Smooth muscle cell (in vitro differentiated cells): ENCODE measurements at regions not wholly inside any gene's neighbourhood (a gene's known extent, or its start where the extent isn't known, plus 50 kb on each side); places are given as distances from the start of the nearest gene placed in this dataset.

Source experiments
- DNase-seq: peaks from one replicate; lab custom pipeline; 2025; ENCODE audit not compliant: unreplicated experiment; lab: John Stamatoyannopoulos, UW
- H2AFZ ChIP-seq: fragments of 200-600 bp; sonication (generic); 2 replicates; pipeline ENCODE4 v1.6.0; 2016; ENCODE audit warnings: antibody characterized with exemption, low read depth, mild to moderate bottlenecking
- H3F3A ChIP-seq: fragments of 200-600 bp; sonication (generic); 2 replicates; pipeline ENCODE4 v1.6.0; 2017; ENCODE audit warnings: antibody characterized with exemption, low read depth
- H3K27ac ChIP-seq: fragments of 200-600 bp; sonication (generic); 2 replicates; pipeline ENCODE4 v1.5.1; 2016; ENCODE audit warnings: low read depth, mild to moderate bottlenecking
- H3K27me3 ChIP-seq: fragments of 200-600 bp; sonication (generic); 2 replicates; pipeline ENCODE4 v1.6.1; 2016; ENCODE audit warnings: low read depth, mild to moderate bottlenecking
- H3K36me3 ChIP-seq: fragments of 200-600 bp; sonication (generic); 2 replicates; pipeline ENCODE4 v1.5.1; 2016; ENCODE audit warnings: low read depth
- H3K4me1 ChIP-seq: fragments of 200-600 bp; sonication (generic); 2 replicates; pipeline ENCODE4 v1.5.1; 2016; ENCODE audit warnings: low read depth
- H3K4me2 ChIP-seq: fragments of 200-600 bp; sonication (generic); 2 replicates; pipeline ENCODE4 v1.6.0; 2016; ENCODE audit warnings: mild to moderate bottlenecking
- H3K4me3 ChIP-seq: fragments of 200-600 bp; sonication (generic); 2 replicates; pipeline ENCODE4 v1.5.1; 2016; ENCODE audit warnings: mild to moderate bottlenecking
- H3K79me2 ChIP-seq: fragments of 200-600 bp; sonication (generic); 2 replicates; pipeline ENCODE4 v1.6.0; 2016; ENCODE audit warnings: low read depth, mild to moderate bottlenecking
- H3K9ac ChIP-seq: fragments of 200-600 bp; sonication (generic); 2 replicates; pipeline ENCODE4 v1.6.0; 2016; ENCODE audit warnings: low read depth
- H3K9me3 ChIP-seq: fragments of 200-600 bp; sonication (generic); replicated peaks from 2 replicates; pipeline ENCODE4 v1.5.1; 2016; ENCODE audit warnings: low read depth
- H4K20me1 ChIP-seq: fragments of 200-600 bp; sonication (generic); 2 replicates; pipeline ENCODE4 v1.6.0; 2016; ENCODE audit warnings: low read depth
- WGBS: methylation state at CpG from one replicate; pipeline ENCODE4 v1.1.7; 2016; ENCODE audit warnings: low lambda C conversion rate; 5-methylcytosine and 5-hydroxymethylcytosine counted together
- TF ChIP-seq, protein P1 (sequence below): fragments of 200-600 bp; sonication (generic); IDR thresholded peaks from 2 replicates; pipeline ENCODE4 v1.5.1; 2017; ENCODE audit warnings: borderline replicate concordance, mild to moderate bottlenecking, antibody characterized with exemption; ENCODE audit not compliant: insufficient read depth, poor library complexity, severe bottlenecking

DNA sequence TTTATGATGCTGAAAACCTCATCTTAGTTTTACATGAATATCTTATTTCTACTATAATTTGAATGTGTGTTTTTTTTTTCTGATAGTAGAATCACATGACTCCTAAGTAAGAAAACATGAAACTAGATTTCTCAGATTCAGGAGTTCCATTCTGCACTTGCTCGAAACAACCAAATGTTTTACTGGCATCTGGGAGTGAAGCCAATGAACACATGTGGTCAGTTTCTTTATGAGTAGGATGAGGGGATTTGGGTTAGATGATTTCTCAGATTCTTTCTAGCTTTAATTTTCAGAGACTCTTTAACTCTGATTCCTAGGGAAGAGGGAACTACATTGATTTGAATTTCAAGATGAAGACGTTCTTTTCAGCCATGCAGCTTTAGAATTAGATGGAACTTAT is 225.0 kb upstream of the NT5C1B start:
- H3K4me3 ChIP-seq = no peak overlapping the region
- no peaks in the 10 kb centered on the region for H3K4me1 ChIP-seq
- no peak for DNase-seq
- 37% methylated on average over 2 of the region's 2 CpGs for WGBS
- H3K9ac ChIP-seq = no peak overlapping the region
- H3K36me3 ChIP-seq = no peaks in the 10 kb centered on the region
- no peak overlapping the region for H2AFZ ChIP-seq
- no peaks in the 10 kb centered on the region for H3F3A ChIP-seq
- H3K9me3 ChIP-seq = no peaks in the 10 kb centered on the region
- H3K27ac ChIP-seq = no peak overlapping the region
- peak overlapping the region; percentile 33 for H3K4me2 ChIP-seq
- H4K20me1 ChIP-seq = no peaks in the 10 kb centered on the region
- no peaks in the 10 kb centered on the region for H3K79me2 ChIP-seq
- TF ChIP-seq, protein P1, sequence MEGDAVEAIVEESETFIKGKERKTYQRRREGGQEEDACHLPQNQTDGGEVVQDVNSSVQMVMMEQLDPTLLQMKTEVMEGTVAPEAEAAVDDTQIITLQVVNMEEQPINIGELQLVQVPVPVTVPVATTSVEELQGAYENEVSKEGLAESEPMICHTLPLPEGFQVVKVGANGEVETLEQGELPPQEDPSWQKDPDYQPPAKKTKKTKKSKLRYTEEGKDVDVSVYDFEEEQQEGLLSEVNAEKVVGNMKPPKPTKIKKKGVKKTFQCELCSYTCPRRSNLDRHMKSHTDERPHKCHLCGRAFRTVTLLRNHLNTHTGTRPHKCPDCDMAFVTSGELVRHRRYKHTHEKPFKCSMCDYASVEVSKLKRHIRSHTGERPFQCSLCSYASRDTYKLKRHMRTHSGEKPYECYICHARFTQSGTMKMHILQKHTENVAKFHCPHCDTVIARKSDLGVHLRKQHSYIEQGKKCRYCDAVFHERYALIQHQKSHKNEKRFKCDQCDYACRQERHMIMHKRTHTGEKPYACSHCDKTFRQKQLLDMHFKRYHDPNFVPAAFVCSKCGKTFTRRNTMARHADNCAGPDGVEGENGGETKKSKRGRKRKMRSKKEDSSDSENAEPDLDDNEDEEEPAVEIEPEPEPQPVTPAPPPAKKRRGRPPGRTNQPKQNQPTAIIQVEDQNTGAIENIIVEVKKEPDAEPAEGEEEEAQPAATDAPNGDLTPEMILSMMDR = no peak
- H3K27me3 ChIP-seq = no peaks in the 10 kb centered on the region

DNA sequence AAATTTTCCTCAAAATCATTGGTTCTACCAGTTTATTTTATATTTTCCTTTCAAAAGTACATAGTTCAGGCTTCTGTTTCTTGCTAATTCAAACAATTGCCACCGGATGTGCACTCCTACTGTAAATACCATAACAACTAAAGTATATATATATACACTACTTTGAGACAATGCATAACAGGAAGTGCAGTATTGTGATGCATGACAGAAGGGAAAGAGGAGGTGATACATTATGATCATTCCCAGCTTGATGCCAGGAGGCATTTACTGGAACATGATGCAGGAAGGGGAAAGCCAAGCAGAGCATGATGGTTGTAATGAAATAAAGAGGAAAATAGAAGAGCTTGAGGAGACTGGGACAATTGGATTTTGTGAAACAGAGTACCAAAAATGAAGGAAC is 215.2 kb upstream of the NT5C1B start:
- Histone ChIP-seq H2AFZ (no peak overlapping the region), H3K4me1 (no peaks in the 10 kb centered on the region), H3K27ac (no peak overlapping the region), H3K4me3 (no peak overlapping the region), H3F3A (no peaks in the 10 kb centered on the region), H4K20me1 (no peaks in the 10 kb centered on the region), H3K36me3 (no peaks in the 10 kb centered on the region), H3K79me2 (no peaks in the 10 kb centered on the region), H3K27me3 (peaks cover 27% of the 10 kb centered on the region), H3K9me3 (no peaks in the 10 kb centered on the region), H3K4me2 (no peak overlapping the region), H3K9ac (no peak overlapping the region)
- no peak for DNase-seq
- TF ChIP-seq, protein P1 = no peak
- 89% methylated on average over 1 of the region's 1 CpG for WGBS

DNA sequence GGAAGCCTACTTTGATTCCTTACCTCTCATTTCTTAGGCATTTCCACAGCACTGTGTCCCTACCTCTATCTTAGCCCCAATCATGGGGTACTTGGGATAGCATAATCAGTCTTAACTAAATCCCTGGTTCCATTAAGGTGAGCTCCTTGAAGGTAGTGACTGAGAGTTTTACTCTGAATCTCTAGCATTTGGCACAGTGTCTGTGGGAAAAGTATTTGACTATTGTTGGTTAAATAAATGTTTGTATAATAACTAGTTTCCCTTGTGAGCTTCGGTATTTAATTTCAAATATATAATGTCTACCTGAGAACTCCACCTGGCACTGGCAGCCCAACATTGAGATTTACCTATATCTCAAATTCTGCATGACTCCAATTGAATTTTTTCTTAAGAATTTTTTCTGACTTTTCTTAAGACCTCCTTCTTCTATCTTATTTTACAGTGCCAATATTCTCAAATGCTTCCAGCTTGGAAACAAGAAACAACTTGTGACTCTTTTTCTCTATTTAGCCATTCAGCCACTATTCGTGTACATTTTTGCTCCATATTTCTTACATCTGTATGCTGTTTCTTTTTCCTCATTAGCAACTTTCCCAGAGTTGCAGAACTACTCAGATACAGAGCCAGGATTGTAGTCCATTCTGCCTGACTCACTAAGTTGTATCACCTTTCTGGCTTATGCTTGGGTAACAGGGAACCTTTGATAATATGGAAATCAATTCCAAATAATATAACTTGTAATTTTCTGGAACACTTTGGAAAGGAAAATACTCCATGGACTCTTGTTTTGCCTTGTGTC is 214.0 kb upstream of the NT5C1B start:
- no peak overlapping the region for H3K9ac ChIP-seq
- H3K4me2 ChIP-seq = no peak overlapping the region
- no peaks in the 10 kb centered on the region for H3K36me3 ChIP-seq
- H4K20me1 ChIP-seq = no peaks in the 10 kb centered on the region
- WGBS = 89% methylated on average over 2 of the region's 2 CpGs
- H3K9me3 ChIP-seq = no peaks in the 10 kb centered on the region
- TF ChIP-seq, protein P1 = no peak
- DNase-seq = no peak
- peaks cover 18% of the 10 kb centered on the region for H3K27me3 ChIP-seq
- H3K27ac ChIP-seq = no peak overlapping the region
- H3F3A ChIP-seq = no peaks in the 10 kb centered on the region
- no peak overlapping the region for H2AFZ ChIP-seq
- H3K79me2 ChIP-seq = no peaks in the 10 kb centered on the region
- no peak overlapping the region for H3K4me3 ChIP-seq
- H3K4me1 ChIP-seq = no peaks in the 10 kb centered on the region
